ENCODE measurements at regions not wholly inside any gene's neighbourhood (a gene's known extent, or its start where the extent isn't known, plus 50 kb on each side); places are given as distances from the start of the nearest gene placed in this dataset.
"Not testable (repeated sequence)": the region's sequence is repeated elsewhere in the genome, so short reads cannot be mapped to it uniquely, and the experiment has no call there.

DNA sequence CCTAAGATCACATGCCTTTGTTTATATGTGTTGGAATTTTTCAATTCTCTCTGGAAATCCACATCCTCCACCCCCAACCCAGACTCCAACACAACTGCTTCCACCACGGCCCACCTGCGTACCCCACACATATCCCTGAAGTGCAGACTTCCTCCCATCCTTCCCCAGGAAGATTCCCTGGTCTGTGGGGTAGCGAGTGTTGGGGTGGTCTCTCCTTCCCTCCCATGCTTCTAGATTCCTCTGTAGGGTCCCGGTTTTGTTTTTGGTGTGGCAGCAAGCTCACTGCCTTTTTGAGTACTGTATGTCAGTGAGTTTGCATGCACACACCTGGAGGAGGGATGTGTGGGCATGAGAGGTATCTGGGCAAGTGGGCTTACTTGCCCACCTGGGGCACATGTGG lies 127.6 kb downstream of the MRPL14 start:
- Histone ChIP-seq H3K27me3 (ENCODE audit: control insufficient read depth in 3 of 3, insufficient read depth in 3 of 3, low read length in 3 of 3) (peaks cover 0 to 7% (median 2%) of the 10 kb centered on the region in 3 donors), H3K4me3 (ENCODE audit: low read length in 3 of 3) (no peak overlapping the region), H3K9ac (ENCODE audit: low read depth in 1 of 3, low read length in 3 of 3) (no peak overlapping the region), H3K36me3 (ENCODE audit: control insufficient read depth in 3 of 3, insufficient read depth in 3 of 3, low read length in 3 of 3) (no peaks in the 10 kb centered on the region), H3K27ac (ENCODE audit: low read depth, low read length) (no peak overlapping the region), H3K9me3 (ENCODE audit: control insufficient read depth in 3 of 3, low read length in 3 of 3) (no peaks in the 10 kb centered on the region), H3K4me1 (ENCODE audit: control insufficient read depth in 3 of 3, insufficient read depth in 3 of 3, low read length in 3 of 3) (peaks cover 18 to 28% (median 26%) of the 10 kb centered on the region in 3 donors)

DNA sequence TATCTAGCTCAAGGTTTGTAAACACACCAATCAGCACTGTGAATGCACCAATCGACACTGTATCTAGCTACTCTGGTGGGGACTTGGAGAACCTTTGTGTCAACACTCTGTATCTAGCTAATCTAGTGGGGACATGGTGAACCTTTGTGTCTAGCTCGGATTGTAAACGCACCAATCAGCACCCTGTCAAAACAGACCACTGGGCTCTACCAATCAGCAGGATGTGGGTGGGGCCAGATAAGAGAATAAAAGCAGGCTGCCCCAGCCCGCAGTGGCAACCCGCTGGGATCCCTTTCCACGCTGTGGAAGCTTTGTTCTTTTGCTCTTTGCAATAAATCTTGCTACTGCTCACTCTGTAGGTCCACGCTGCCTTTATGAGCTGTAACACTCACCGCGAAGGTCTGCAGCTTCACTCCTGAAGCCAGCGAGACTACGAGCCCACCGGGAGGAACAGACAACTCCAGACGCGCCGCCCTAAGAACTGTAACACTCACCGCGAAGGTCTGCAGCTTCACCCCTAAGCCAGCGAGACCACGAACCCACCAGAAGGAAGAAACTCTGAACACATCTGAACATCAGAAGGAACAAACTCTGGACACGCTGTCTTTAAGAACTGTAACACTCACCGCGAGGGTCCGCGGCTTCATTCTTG lies 128.5 kb downstream of the MRPL14 start:
- H3K9me3 ChIP-seq (ENCODE audit: control insufficient read depth in 3 of 3, low read length in 3 of 3); H3K27ac ChIP-seq (ENCODE audit: low read depth, low read length); H3K9ac ChIP-seq (ENCODE audit: low read depth in 1 of 3, low read length in 3 of 3); H3K4me3 ChIP-seq (ENCODE audit: low read length in 3 of 3); H3K27me3 ChIP-seq (ENCODE audit: control insufficient read depth in 3 of 3, insufficient read depth in 3 of 3, low read length in 3 of 3); H3K36me3 ChIP-seq (ENCODE audit: control insufficient read depth in 3 of 3, insufficient read depth in 3 of 3, low read length in 3 of 3): not testable (repeated sequence)
- H3K4me1 ChIP-seq (ENCODE audit: control insufficient read depth in 3 of 3, insufficient read depth in 3 of 3, low read length in 3 of 3), result peaks cover 18 to 28% (median 26%) of the 10 kb centered on the region in 3 donors

DNA sequence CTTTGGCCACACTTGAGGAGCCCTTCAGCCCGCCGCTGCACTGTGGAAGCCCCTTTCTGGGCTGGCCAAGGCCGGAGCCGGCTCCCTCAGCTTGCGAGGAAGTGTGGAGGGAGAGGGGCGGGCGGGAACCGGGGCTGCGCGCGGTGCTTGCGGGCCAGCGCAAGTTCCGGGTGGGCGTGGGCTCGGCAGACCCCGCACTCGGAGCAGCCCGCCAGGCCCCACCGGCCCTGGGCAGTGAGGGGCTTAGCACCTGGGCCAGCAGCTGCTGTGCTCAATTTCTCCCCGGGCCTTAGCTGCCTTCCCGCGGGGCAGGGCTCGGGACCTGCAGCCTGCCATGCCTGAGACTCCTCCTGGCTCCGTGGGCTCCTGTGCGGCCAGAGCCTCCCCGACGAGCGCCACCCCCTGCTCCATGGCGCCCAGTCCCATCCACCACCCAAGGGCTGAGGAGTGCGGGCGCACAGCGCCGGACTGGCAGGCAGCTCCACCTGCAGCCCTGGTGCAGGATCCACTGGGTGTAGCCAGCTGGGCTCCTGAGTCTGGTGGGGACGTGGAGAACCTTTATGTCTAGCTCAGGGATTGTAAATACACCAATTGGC lies 129.2 kb downstream of the MRPL14 start:
- H3K36me3 ChIP-seq (ENCODE audit: control insufficient read depth in 3 of 3, insufficient read depth in 3 of 3, low read length in 3 of 3); H3K4me3 ChIP-seq (ENCODE audit: low read length in 3 of 3); H3K27me3 ChIP-seq (ENCODE audit: control insufficient read depth in 3 of 3, insufficient read depth in 3 of 3, low read length in 3 of 3); H3K27ac ChIP-seq (ENCODE audit: low read depth, low read length); H3K9me3 ChIP-seq (ENCODE audit: control insufficient read depth in 3 of 3, low read length in 3 of 3); H3K9ac ChIP-seq (ENCODE audit: low read depth in 1 of 3, low read length in 3 of 3): not testable (repeated sequence)
- H3K4me1 ChIP-seq (ENCODE audit: control insufficient read depth in 3 of 3, insufficient read depth in 3 of 3, low read length in 3 of 3), result peaks cover 21 to 28% (median 26%) of the 10 kb centered on the region in 3 donors

DNA sequence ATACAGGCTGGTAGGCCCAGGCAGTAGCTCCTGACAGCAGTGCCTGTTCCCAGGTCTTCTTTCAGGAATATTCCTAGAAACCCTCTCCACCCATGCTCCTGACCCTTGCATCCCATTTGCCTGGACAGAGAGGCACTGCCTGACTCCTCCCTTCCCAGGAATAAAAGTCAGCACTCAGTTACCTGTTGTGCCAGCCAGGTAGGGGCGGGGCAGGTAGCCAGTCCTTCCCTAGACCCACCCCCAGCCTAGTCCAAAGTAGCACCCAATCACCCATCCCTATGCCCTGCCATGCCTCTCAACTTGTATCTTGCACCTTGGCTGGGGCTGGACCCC lies 129.9 kb downstream of the MRPL14 start:
- peaks cover 22 to 31% (median 30%) of the 10 kb centered on the region in 3 donors for H3K4me1 ChIP-seq (ENCODE audit: control insufficient read depth in 3 of 3, insufficient read depth in 3 of 3, low read length in 3 of 3)
- no peak overlapping the region for H3K27ac ChIP-seq (ENCODE audit: low read depth, low read length)
- peaks cover 0 to 7% (median 2%) of the 10 kb centered on the region in 3 donors for H3K27me3 ChIP-seq (ENCODE audit: control insufficient read depth in 3 of 3, insufficient read depth in 3 of 3, low read length in 3 of 3)
- H3K9ac ChIP-seq (ENCODE audit: low read depth in 1 of 3, low read length in 3 of 3), result no peak overlapping the region
- H3K9me3 ChIP-seq (ENCODE audit: control insufficient read depth in 3 of 3, low read length in 3 of 3), result no peaks in the 10 kb centered on the region
- no peak overlapping the region for H3K4me3 ChIP-seq (ENCODE audit: low read length in 3 of 3)
- H3K36me3 ChIP-seq (ENCODE audit: control insufficient read depth in 3 of 3, insufficient read depth in 3 of 3, low read length in 3 of 3), result no peaks in the 10 kb centered on the region

DNA sequence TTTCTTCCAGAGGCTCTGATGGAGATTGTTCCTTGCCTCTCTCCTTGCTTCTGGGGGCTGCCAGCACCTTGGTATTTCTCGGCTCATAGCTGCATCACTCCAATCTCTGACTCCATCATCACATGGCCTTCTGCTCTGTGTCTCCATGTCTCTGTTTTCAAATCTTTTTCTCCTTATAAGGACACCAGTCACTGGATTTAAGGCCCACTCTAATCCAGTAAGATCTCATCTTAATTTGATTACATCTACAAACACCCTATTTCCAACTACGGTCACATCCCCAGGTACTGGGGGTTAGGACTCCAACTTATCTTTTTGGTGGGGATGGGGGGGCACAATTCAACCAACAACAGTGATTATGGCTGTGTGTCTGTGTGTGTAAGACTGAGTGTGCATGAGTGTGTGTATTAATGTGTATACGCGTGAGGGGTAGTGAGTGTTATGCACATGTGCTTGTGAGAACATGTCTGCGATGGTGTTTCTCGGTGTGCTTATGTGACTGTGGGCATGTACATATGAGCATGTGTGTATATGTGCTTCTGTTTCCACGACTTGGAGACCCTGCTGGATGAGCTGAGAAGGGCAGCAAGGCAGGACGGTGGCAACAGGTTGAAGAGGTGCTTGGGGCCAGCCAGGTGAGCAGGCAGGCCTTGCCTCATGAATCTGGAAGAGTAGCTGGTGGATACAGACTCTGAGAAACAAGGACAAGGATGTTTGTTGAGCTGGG lies 130.5 kb downstream of the MRPL14 start:
- Histone ChIP-seq H3K9me3 (ENCODE audit: control insufficient read depth in 3 of 3, low read length in 3 of 3) (no peaks in the 10 kb centered on the region), H3K27ac (ENCODE audit: low read depth, low read length) (peak overlapping the region; percentile 97), H3K4me1 (ENCODE audit: control insufficient read depth in 3 of 3, insufficient read depth in 3 of 3, low read length in 3 of 3) (peaks cover 28 to 35% (median 34%) of the 10 kb centered on the region in 3 donors), H3K9ac (ENCODE audit: low read depth in 1 of 3, low read length in 3 of 3) (no peak overlapping the region), H3K27me3 (ENCODE audit: control insufficient read depth in 3 of 3, insufficient read depth in 3 of 3, low read length in 3 of 3) (peaks cover 0 to 4% (median 0%) of the 10 kb centered on the region in 3 donors), H3K4me3 (ENCODE audit: low read length in 3 of 3) (no peak overlapping the region), H3K36me3 (ENCODE audit: control insufficient read depth in 3 of 3, insufficient read depth in 3 of 3, low read length in 3 of 3) (no peaks in the 10 kb centered on the region)

DNA sequence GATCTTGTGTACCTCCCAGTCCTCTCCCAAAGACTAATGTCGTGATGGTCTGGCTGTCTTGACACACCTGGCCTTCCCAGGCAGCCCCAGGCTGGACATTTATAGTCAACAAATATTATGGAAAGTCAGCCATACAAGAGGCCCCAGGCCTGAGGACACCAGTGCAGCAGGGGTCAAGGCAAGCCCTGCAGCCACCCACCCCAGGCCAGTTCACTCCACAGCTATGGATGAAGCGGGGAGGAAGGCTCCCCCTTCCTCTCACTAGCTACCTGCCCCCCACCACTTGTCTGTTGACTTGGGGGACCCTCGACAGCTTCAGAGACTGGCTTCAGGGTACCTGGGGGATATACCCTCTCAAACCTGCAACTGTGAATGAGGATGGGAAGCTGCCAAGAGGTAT lies 132.1 kb downstream of the MRPL14 start:
- H3K9me3 ChIP-seq (ENCODE audit: control insufficient read depth in 3 of 3, low read length in 3 of 3), result no peaks in the 10 kb centered on the region
- H3K27me3 ChIP-seq (ENCODE audit: control insufficient read depth in 3 of 3, insufficient read depth in 3 of 3, low read length in 3 of 3), result no peaks in the 10 kb centered on the region
- H3K36me3 ChIP-seq (ENCODE audit: control insufficient read depth in 3 of 3, insufficient read depth in 3 of 3, low read length in 3 of 3), result no peaks in the 10 kb centered on the region
- peaks cover 41 to 50% (median 44%) of the 10 kb centered on the region in 3 donors for H3K4me1 ChIP-seq (ENCODE audit: control insufficient read depth in 3 of 3, insufficient read depth in 3 of 3, low read length in 3 of 3)
- no peak overlapping the region for H3K9ac ChIP-seq (ENCODE audit: low read depth in 1 of 3, low read length in 3 of 3)
- H3K27ac ChIP-seq (ENCODE audit: low read depth, low read length), result peak overlapping the region; percentile 97
- no peak overlapping the region for H3K4me3 ChIP-seq (ENCODE audit: low read length in 3 of 3)

DNA sequence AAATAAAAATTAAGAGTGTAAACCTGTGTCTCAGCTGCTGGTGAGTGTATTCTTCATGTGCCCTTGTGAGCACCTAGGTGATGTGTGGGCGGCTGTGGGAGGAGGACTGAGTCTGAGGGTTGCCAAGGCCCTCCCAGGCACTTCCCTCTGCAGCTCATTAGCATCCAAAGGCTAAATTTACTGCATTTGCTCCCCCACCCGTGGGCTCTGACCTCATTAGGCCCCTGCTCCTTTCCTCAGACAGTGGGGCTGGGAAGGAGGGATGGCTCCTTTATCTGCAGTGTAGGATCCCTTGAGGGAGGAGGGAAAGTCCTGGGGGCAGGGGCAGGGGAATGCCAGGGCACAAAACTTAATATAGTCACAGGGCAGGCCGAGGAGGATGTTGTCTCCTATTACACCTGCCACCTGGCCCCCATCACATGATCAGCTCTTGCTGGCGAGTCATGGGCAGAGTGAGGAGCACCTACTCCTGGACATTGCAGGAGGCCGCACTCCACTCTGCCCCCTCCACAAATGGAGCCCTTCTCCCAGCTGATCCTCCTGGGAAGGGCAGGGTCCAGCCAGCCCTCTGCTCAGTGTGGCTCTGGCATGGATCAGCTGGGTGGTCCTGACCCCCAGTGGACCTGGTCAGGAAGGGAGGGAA lies 133.2 kb downstream of the MRPL14 start:
- Histone ChIP-seq H3K36me3 (ENCODE audit: control insufficient read depth in 3 of 3, insufficient read depth in 3 of 3, low read length in 3 of 3) (no peaks in the 10 kb centered on the region), H3K27ac (ENCODE audit: low read depth, low read length) (peak overlapping the region; percentile 97), H3K9me3 (ENCODE audit: control insufficient read depth in 3 of 3, low read length in 3 of 3) (no peaks in the 10 kb centered on the region), H3K4me3 (ENCODE audit: low read length in 3 of 3) (peak overlapping the region in 1 of 3 donors; percentile 29), H3K27me3 (ENCODE audit: control insufficient read depth in 3 of 3, insufficient read depth in 3 of 3, low read length in 3 of 3) (no peaks in the 10 kb centered on the region), H3K9ac (ENCODE audit: low read depth in 1 of 3, low read length in 3 of 3) (peak overlapping the region; percentile 59 to 80 (median 73)), H3K4me1 (ENCODE audit: control insufficient read depth in 3 of 3, insufficient read depth in 3 of 3, low read length in 3 of 3) (peaks cover 52 to 62% (median 53%) of the 10 kb centered on the region in 3 donors)

DNA sequence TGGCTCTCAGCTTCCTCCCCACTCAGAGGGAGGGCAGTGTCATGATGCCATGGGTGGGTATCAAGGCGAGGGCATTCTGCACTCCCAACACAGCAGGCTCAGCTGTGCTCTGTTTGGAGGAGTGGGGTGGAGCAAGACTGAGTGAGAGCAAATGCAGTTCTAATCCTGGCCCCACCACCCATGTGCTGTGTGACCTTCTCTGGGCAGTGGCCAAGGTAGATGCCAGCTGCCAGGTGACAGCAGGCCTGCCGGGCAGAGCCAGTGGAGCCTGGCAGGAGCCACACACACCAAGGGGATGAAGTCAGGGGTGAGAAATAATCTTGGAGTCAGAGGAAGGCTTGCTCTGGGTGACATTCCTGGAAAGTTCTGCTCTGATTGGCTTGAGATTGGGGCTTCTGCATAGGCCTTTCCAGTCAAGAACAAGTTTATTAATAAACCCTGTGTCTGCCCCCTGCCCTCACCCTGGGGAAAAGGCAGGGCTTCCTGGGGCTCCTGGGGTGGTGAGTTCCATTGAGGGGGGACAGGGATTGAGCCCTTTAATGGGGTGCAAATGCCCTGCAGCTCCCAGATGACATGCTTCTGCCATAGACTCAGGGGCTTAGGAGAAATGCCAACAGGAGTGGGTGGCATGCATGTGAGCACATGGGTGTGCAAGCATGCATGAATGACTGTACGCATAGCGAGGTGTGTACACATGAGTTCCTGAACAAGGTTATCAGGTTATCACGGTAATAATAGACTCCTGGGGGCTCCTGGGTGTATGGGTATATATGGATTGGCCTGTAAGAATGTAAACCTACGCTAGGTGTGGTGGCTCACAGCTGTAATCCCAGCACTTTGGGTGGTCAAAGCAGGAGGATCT lies 134.2 kb downstream of the MRPL14 start:
- Histone ChIP-seq H3K27me3 (ENCODE audit: control insufficient read depth in 3 of 3, insufficient read depth in 3 of 3, low read length in 3 of 3) (no peaks in the 10 kb centered on the region), H3K36me3 (ENCODE audit: control insufficient read depth in 3 of 3, insufficient read depth in 3 of 3, low read length in 3 of 3) (no peaks in the 10 kb centered on the region), H3K4me3 (ENCODE audit: low read length in 3 of 3) (peak overlapping the region in 2 of 3 donors; percentile 28 to 54), H3K4me1 (ENCODE audit: control insufficient read depth in 3 of 3, insufficient read depth in 3 of 3, low read length in 3 of 3) (peaks cover 53 to 70% (median 59%) of the 10 kb centered on the region in 3 donors), H3K9me3 (ENCODE audit: control insufficient read depth in 3 of 3, low read length in 3 of 3) (no peaks in the 10 kb centered on the region), H3K27ac (ENCODE audit: low read depth, low read length) (peak overlapping the region; percentile 97), H3K9ac (ENCODE audit: low read depth in 1 of 3, low read length in 3 of 3) (peak overlapping the region; percentile 48 to 80 (median 73))

DNA sequence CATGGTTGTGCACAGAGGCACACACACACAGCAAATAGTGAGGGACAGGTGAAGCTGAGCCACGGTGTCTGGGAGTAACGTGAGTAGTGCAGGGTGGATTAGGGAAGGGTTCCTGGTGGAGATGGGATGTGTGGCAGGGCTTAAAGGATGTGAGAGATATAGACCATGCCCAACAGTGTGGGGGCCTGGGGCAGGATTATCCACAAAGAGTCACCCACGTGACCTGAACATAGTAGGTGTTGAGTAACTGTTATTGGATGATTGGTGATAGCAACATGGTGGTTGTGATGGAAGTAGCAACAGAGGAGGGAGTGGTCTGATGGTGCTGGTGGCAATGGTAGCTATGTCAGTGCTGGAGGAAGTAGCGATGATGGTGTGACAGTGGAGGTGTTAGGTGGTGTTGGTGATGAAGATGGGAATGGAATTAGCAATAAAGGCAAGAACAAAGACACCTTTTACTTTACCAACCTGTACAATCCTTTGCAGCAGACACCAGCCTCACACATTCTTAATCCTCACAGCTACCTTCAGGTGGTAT lies 135.1 kb downstream of the MRPL14 start:
- Histone ChIP-seq H3K27ac (ENCODE audit: low read depth, low read length) (peak overlapping the region; percentile 97), H3K9me3 (ENCODE audit: control insufficient read depth in 3 of 3, low read length in 3 of 3) (no peaks in the 10 kb centered on the region), H3K4me3 (ENCODE audit: low read length in 3 of 3) (peak overlapping the region in 2 of 3 donors; percentile 24 to 54), H3K4me1 (ENCODE audit: control insufficient read depth in 3 of 3, insufficient read depth in 3 of 3, low read length in 3 of 3) (peaks cover 54 to 78% (median 64%) of the 10 kb centered on the region in 3 donors), H3K36me3 (ENCODE audit: control insufficient read depth in 3 of 3, insufficient read depth in 3 of 3, low read length in 3 of 3) (no peaks in the 10 kb centered on the region), H3K9ac (ENCODE audit: low read depth in 1 of 3, low read length in 3 of 3) (peak overlapping the region; percentile 40 to 71 (median 52)), H3K27me3 (ENCODE audit: control insufficient read depth in 3 of 3, insufficient read depth in 3 of 3, low read length in 3 of 3) (no peaks in the 10 kb centered on the region)
